ENCODE measurements at regions not wholly inside any gene's neighbourhood (a gene's known extent, or its start where the extent isn't known, plus 50 kb on each side); places are given as distances from the start of the nearest gene placed in this dataset.

- Mint-ChIP-seq H3K4me1 (ENCODE audit: low read depth) (no peaks in the 10 kb centered on the region), H3K9me3 (peaks cover 6% of the 10 kb centered on the region), H3K27me3 (ENCODE audit: low read depth) (no peaks in the 10 kb centered on the region), H3K4me3 (no peak overlapping the region), H3K27ac (no peak overlapping the region), H3K36me3 (ENCODE audit: low read depth) (no peaks in the 10 kb centered on the region)
- CTCF ChIA-PET: interaction anchor here (0.7 kb wide), 1 partner anchor 426 kb away, joined by 3 read pairs; no protein-coding TSS in a partner anchor
- intact Hi-C loops (cut with micrococcal nuclease): no loop called here
- DNase-seq: no peak
Measured at GRCh38 chr1:118617916-118618315, 370.2 kb downstream of the TBX15 start.

- Mint-ChIP-seq H3K27me3 (ENCODE audit: low read depth) (no peaks in the 10 kb centered on the region), H3K4me1 (ENCODE audit: low read depth) (no peaks in the 10 kb centered on the region), H3K27ac (no peak overlapping the region), H3K4me3 (no peak overlapping the region), H3K9me3 (peaks cover 9% of the 10 kb centered on the region), H3K36me3 (ENCODE audit: low read depth) (no peaks in the 10 kb centered on the region)
- no peak for DNase-seq
- intact Hi-C loops (cut with micrococcal nuclease): no loop called here
- CTCF ChIA-PET: no interaction called here
Measured at GRCh38 chr1:118615066-118615465, 373.1 kb downstream of the TBX15 start.

- CTCF ChIA-PET: no interaction called here
- DNase-seq: no peak
- H3K27me3 Mint-ChIP-seq (ENCODE audit: low read depth): no peaks in the 10 kb centered on the region
- no peaks in the 10 kb centered on the region for H3K4me1 Mint-ChIP-seq (ENCODE audit: low read depth)
- H3K36me3 Mint-ChIP-seq (ENCODE audit: low read depth): no peaks in the 10 kb centered on the region
- intact Hi-C loops (cut with micrococcal nuclease): no loop called here
- H3K9me3 Mint-ChIP-seq: peaks cover 2% of the 10 kb centered on the region
- no peak overlapping the region for H3K4me3 Mint-ChIP-seq
- no peak overlapping the region for H3K27ac Mint-ChIP-seq
Measured at GRCh38 chr1:118589238-118589846, 398.8 kb downstream of the TBX15 start.

GRCh38 chr1:118588566-118588965 is 399.6 kb downstream of the TBX15 start:
- H3K27ac Mint-ChIP-seq: no peak overlapping the region
- no peaks in the 10 kb centered on the region for H3K27me3 Mint-ChIP-seq (ENCODE audit: low read depth)
- CTCF ChIA-PET: no interaction called here
- no peak overlapping the region for H3K4me3 Mint-ChIP-seq
- intact Hi-C loops (cut with micrococcal nuclease): no loop called here
- H3K9me3 Mint-ChIP-seq: peaks cover 2% of the 10 kb centered on the region
- DNase-seq: no peak
- H3K4me1 Mint-ChIP-seq (ENCODE audit: low read depth): no peaks in the 10 kb centered on the region
- no peaks in the 10 kb centered on the region for H3K36me3 Mint-ChIP-seq (ENCODE audit: low read depth)

GRCh38 chr1:118578276-118578675 is 393.2 kb upstream of the SPAG17 start:
- Mint-ChIP-seq H3K9me3 (peaks cover 11% of the 10 kb centered on the region), H3K36me3 (ENCODE audit: low read depth) (no peaks in the 10 kb centered on the region), H3K4me1 (ENCODE audit: low read depth) (no peaks in the 10 kb centered on the region), H3K27me3 (ENCODE audit: low read depth) (no peaks in the 10 kb centered on the region), H3K27ac (no peak overlapping the region), H3K4me3 (no peak overlapping the region)
- DNase-seq: no peak
- intact Hi-C loops (cut with micrococcal nuclease): no loop called here
- CTCF ChIA-PET: interaction anchor here (0.7 kb wide), 1 partner anchor 1230 kb away, joined by 3 read pairs; no protein-coding TSS in a partner anchor

- H3K27ac Mint-ChIP-seq: no peak overlapping the region
- no peak overlapping the region for H3K4me3 Mint-ChIP-seq
- H3K36me3 Mint-ChIP-seq (ENCODE audit: low read depth): no peaks in the 10 kb centered on the region
- CTCF ChIA-PET: no interaction called here
- H3K27me3 Mint-ChIP-seq (ENCODE audit: low read depth): no peaks in the 10 kb centered on the region
- H3K4me1 Mint-ChIP-seq (ENCODE audit: low read depth): no peaks in the 10 kb centered on the region
- H3K9me3 Mint-ChIP-seq: peaks cover 13% of the 10 kb centered on the region
- DNase-seq: no peak
- intact Hi-C loops (cut with micrococcal nuclease): no loop called here
Measured at GRCh38 chr1:118575060-118575459, 390.0 kb upstream of the SPAG17 start.

GRCh38 chr1:118564961-118565703 is 380.1 kb upstream of the SPAG17 start:
- intact Hi-C loops (cut with micrococcal nuclease): no loop called here
- no peak overlapping the region for H3K27ac Mint-ChIP-seq
- peaks cover 2% of the 10 kb centered on the region for H3K9me3 Mint-ChIP-seq
- H3K27me3 Mint-ChIP-seq (ENCODE audit: low read depth): no peaks in the 10 kb centered on the region
- no peak overlapping the region for H3K4me3 Mint-ChIP-seq
- H3K36me3 Mint-ChIP-seq (ENCODE audit: low read depth): no peaks in the 10 kb centered on the region
- DNase-seq: no peak
- H3K4me1 Mint-ChIP-seq (ENCODE audit: low read depth): no peaks in the 10 kb centered on the region
- CTCF ChIA-PET: interaction anchor here (0.7 kb wide), 1 partner anchor 548 kb away, joined by 3 read pairs; no protein-coding TSS in a partner anchor

- H3K36me3 Mint-ChIP-seq (ENCODE audit: low read depth): no peaks in the 10 kb centered on the region
- no peak for DNase-seq
- H3K4me3 Mint-ChIP-seq: no peak overlapping the region
- CTCF ChIA-PET: no interaction called here
- no peaks in the 10 kb centered on the region for H3K27me3 Mint-ChIP-seq (ENCODE audit: low read depth)
- intact Hi-C loops (cut with micrococcal nuclease): no loop called here
- H3K27ac Mint-ChIP-seq: no peak overlapping the region
- H3K9me3 Mint-ChIP-seq: peaks cover 2% of the 10 kb centered on the region
- no peaks in the 10 kb centered on the region for H3K4me1 Mint-ChIP-seq (ENCODE audit: low read depth)
Measured at GRCh38 chr1:118563981-118564951, 379.2 kb upstream of the SPAG17 start.

- no peaks in the 10 kb centered on the region for H3K36me3 Mint-ChIP-seq (ENCODE audit: low read depth)
- CTCF ChIA-PET: no interaction called here
Measured at GRCh38 chr1:118558933-118559332, 373.9 kb upstream of the SPAG17 start.

GRCh38 chr1:118556936-118557335 is 371.9 kb upstream of the SPAG17 start:
- CTCF ChIA-PET: no interaction called here
- no peaks in the 10 kb centered on the region for H3K27me3 Mint-ChIP-seq (ENCODE audit: low read depth)
- peaks cover 5% of the 10 kb centered on the region for H3K9me3 Mint-ChIP-seq
- H3K27ac Mint-ChIP-seq: no peak overlapping the region
- intact Hi-C loops (cut with micrococcal nuclease): no loop called here
- no peak for DNase-seq
- no peaks in the 10 kb centered on the region for H3K36me3 Mint-ChIP-seq (ENCODE audit: low read depth)
- no peak overlapping the region for H3K4me3 Mint-ChIP-seq
- no peaks in the 10 kb centered on the region for H3K4me1 Mint-ChIP-seq (ENCODE audit: low read depth)

More at GRCh38 chr1:118558933-118559332, 373.9 kb upstream of the SPAG17 start:
- intact Hi-C loops (cut with micrococcal nuclease): no loop called here
- H3K4me1 Mint-ChIP-seq (ENCODE audit: low read depth): no peaks in the 10 kb centered on the region
- no peaks in the 10 kb centered on the region for H3K27me3 Mint-ChIP-seq (ENCODE audit: low read depth)
- DNase-seq: no peak
- H3K4me3 Mint-ChIP-seq: no peak overlapping the region
- H3K9me3 Mint-ChIP-seq: peaks cover 2% of the 10 kb centered on the region
- no peak overlapping the region for H3K27ac Mint-ChIP-seq

GRCh38 chr1:118555638-118556037 is 370.6 kb upstream of the SPAG17 start:
- intact Hi-C loops (cut with micrococcal nuclease): no loop called here
- Mint-ChIP-seq H3K4me1 (ENCODE audit: low read depth) (no peaks in the 10 kb centered on the region), H3K27me3 (ENCODE audit: low read depth) (no peaks in the 10 kb centered on the region), H3K4me3 (no peak overlapping the region), H3K36me3 (ENCODE audit: low read depth) (no peaks in the 10 kb centered on the region), H3K27ac (no peak overlapping the region), H3K9me3 (peaks cover 7% of the 10 kb centered on the region)
- no peak for DNase-seq
- CTCF ChIA-PET: no interaction called here

- Mint-ChIP-seq H3K4me3 (no peak overlapping the region), H3K4me1 (ENCODE audit: low read depth) (no peaks in the 10 kb centered on the region), H3K27ac (no peak overlapping the region), H3K27me3 (ENCODE audit: low read depth) (no peaks in the 10 kb centered on the region), H3K36me3 (ENCODE audit: low read depth) (no peaks in the 10 kb centered on the region), H3K9me3 (peaks cover 2% of the 10 kb centered on the region)
- DNase-seq: no peak
- intact Hi-C loops (cut with micrococcal nuclease): no loop called here
- CTCF ChIA-PET: no interaction called here
Measured at GRCh38 chr1:118535901-118536300, 350.9 kb upstream of the SPAG17 start.

Data from activated naive CD4-positive, alpha-beta T cell treated with anti-CD3 and anti-CD28 coated beads for 36 hours (primary cell).